ENCODE measurements at regions not wholly inside any gene's neighbourhood (a gene's known extent, or its start where the extent isn't known, plus 50 kb on each side); places are given as distances from the start of the nearest gene placed in this dataset.

DNA sequence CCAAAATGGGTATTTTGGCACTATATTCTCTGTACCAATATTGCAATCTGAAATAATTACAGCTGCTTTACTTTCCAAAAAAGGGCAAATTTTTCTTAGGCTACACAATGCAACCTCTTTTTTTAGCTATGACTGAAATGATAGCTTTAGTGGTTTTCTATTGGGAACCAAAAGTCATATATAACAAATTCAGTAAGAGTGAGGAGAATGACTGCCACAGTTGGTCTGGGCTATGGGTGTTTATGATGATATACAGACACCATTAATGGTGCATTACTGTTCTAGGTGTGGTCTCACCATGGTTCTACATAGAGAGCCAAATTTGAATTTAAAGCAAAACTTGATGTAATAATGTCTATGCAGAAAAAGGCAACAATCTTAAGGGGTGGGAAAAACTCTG lies 72.3 kb upstream of the PTBP2 start:
- Histone ChIP-seq H3K27ac (no peak overlapping the region), H3K4me3 (no peak overlapping the region)

DNA sequence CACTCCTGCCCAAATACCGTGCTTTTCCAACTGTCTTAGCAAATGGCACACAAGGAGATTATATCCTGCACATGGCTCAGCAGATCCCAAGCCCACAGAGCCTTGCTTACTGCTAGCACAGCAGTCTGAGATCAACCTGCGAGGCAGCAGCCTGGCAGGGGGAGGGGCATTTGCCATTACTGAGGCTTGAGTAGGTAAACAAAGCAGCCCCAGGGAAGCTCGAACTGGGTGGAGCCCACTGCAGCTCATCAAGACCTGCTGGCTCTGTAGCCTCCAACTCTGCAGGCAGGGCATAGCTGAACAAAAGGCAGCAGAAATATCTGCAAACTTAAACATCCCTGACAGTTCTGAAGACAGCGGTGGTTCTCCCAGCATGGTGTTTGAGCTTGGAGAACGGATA lies 70.1 kb upstream of the PTBP2 start:
- Histone ChIP-seq H3K4me3 (no peak overlapping the region), H3K27ac (no peak overlapping the region)

DNA sequence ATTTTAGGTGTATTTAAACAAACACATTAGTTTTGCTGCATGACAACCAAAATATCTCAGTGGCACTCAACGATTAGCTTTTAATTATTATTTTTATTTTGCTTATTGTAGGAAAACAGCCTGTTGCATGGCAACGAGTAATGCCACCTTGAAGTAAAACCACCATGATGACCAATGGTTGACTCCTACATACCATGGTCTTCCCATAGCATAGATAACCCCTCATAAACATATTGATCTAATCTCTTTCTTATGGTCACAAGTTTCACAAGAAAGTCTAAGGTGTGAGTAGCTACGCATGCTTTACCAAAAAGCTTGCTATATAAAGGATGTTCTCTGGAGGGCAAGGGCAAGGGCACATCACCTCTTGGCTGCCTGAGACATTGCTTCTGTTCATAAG lies 61.5 kb upstream of the PTBP2 start:
- Histone ChIP-seq H3K27ac (no peak overlapping the region), H3K4me3 (no peak overlapping the region)

DNA sequence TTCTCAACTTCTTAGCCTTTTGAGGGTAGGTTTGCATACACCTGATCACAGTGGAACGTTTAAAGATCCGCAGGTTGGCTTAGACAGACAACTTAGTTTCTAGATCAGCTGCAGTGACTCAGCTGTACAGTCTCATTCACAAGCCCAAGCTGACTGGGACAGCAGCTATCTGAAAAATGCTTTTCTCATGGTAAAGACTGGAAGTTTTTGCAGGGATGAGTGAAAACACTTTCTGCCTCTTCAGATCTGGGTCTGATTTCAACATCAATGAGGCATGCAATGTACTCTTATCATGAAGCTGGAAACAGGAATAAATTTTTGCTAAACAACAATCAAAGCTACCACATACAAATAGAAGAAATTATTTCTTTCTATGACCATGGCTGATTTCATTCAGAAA lies 61.1 kb upstream of the PTBP2 start:
- H3K27ac ChIP-seq, result no peak overlapping the region
- no peak overlapping the region for H3K4me3 ChIP-seq

All from skin epidermis (tissue), 12 donors.